ENCODE measurements at regions not wholly inside any gene's neighbourhood (a gene's known extent, or its start where the extent isn't known, plus 50 kb on each side); places are given as distances from the start of the nearest gene placed in this dataset.

DNA sequence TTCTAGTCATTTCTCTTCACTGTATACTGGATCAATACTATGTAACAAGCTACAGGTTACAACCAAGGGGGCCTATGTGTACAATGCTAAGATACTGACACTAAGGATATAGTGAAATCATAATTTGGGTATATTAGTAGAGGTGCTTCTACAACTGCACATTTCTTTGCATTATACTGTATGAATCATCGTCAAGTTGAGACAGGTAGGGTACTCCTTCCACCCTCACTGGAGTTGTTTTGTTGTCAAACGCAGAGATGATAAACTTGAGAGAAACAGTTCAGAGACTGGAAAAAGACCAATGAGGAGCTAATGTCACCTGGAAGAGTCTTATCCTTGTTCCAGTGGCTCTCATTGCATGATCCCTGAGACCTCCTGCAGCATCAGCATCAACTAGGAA lies 208.2 kb upstream of the PRPS1L1 start:
- H3K79me2 ChIP-seq (replicated peaks; ENCODE audit: insufficient read depth): no peaks in the 10 kb centered on the region
- no peaks in the 10 kb centered on the region for H3K27me3 ChIP-seq (ENCODE audit: insufficient read depth)
- no peaks in the 10 kb centered on the region for H3K27me3 Mint-ChIP-seq (ENCODE audit: insufficient read depth, low read depth, poor library complexity)
- no peak for DNase-seq (ENCODE audit: low spot score)
- H3K4me2 ChIP-seq: no peak overlapping the region
- H3K27ac ChIP-seq (ENCODE audit: low read depth): no peak overlapping the region
- peaks cover 4% of the 10 kb centered on the region; the same call in 2 of the 3 replicates for H3K4me1 Mint-ChIP-seq
- H3K9me3 Mint-ChIP-seq: no peaks in the 10 kb centered on the region; the same call in 2 of the 3 replicates
- H3K27ac Mint-ChIP-seq: no peak overlapping the region
- no peaks in the 10 kb centered on the region for H3F3A ChIP-seq (replicated peaks; ENCODE audit: low read depth)
- no peaks in the 10 kb centered on the region for H3K9me2 ChIP-seq (ENCODE audit: insufficient read depth)
- no peaks in the 10 kb centered on the region for H4K20me1 ChIP-seq (replicated peaks; ENCODE audit: insufficient read depth)
- TF ChIP-seq JUNB (IDR thresholded peaks at IDR 0.05; ENCODE audit: unreplicated experiment) (no peak), CREB1 (CRISPR knock-in tag; IDR thresholded peaks at IDR 0.05; ENCODE audit: low read depth) (no peak), NANOG (IDR thresholded peaks at IDR 0.05; ENCODE audit: borderline replicate concordance) (no peak), EZH2 (IDR thresholded peaks at IDR 0.05; ENCODE audit: low read depth, unreplicated experiment) (no peak), ZNF331 (CRISPR knock-in tag; IDR thresholded peaks at IDR 0.05; ENCODE audit: low read depth) (no peak), POLR2AphosphoS5 (IDR thresholded peaks at IDR 0.05; ENCODE audit: low read depth) (no peak), ZNF114 (CRISPR knock-in tag; IDR thresholded peaks at IDR 0.05) (no peak), EZH2phosphoT487 (IDR thresholded peaks at IDR 0.05; ENCODE audit: unreplicated experiment) (no peak), STAT1 (IDR thresholded peaks at IDR 0.05; ENCODE audit: unreplicated experiment) (no peak)
- TF ChIP-seq, protein P1, sequence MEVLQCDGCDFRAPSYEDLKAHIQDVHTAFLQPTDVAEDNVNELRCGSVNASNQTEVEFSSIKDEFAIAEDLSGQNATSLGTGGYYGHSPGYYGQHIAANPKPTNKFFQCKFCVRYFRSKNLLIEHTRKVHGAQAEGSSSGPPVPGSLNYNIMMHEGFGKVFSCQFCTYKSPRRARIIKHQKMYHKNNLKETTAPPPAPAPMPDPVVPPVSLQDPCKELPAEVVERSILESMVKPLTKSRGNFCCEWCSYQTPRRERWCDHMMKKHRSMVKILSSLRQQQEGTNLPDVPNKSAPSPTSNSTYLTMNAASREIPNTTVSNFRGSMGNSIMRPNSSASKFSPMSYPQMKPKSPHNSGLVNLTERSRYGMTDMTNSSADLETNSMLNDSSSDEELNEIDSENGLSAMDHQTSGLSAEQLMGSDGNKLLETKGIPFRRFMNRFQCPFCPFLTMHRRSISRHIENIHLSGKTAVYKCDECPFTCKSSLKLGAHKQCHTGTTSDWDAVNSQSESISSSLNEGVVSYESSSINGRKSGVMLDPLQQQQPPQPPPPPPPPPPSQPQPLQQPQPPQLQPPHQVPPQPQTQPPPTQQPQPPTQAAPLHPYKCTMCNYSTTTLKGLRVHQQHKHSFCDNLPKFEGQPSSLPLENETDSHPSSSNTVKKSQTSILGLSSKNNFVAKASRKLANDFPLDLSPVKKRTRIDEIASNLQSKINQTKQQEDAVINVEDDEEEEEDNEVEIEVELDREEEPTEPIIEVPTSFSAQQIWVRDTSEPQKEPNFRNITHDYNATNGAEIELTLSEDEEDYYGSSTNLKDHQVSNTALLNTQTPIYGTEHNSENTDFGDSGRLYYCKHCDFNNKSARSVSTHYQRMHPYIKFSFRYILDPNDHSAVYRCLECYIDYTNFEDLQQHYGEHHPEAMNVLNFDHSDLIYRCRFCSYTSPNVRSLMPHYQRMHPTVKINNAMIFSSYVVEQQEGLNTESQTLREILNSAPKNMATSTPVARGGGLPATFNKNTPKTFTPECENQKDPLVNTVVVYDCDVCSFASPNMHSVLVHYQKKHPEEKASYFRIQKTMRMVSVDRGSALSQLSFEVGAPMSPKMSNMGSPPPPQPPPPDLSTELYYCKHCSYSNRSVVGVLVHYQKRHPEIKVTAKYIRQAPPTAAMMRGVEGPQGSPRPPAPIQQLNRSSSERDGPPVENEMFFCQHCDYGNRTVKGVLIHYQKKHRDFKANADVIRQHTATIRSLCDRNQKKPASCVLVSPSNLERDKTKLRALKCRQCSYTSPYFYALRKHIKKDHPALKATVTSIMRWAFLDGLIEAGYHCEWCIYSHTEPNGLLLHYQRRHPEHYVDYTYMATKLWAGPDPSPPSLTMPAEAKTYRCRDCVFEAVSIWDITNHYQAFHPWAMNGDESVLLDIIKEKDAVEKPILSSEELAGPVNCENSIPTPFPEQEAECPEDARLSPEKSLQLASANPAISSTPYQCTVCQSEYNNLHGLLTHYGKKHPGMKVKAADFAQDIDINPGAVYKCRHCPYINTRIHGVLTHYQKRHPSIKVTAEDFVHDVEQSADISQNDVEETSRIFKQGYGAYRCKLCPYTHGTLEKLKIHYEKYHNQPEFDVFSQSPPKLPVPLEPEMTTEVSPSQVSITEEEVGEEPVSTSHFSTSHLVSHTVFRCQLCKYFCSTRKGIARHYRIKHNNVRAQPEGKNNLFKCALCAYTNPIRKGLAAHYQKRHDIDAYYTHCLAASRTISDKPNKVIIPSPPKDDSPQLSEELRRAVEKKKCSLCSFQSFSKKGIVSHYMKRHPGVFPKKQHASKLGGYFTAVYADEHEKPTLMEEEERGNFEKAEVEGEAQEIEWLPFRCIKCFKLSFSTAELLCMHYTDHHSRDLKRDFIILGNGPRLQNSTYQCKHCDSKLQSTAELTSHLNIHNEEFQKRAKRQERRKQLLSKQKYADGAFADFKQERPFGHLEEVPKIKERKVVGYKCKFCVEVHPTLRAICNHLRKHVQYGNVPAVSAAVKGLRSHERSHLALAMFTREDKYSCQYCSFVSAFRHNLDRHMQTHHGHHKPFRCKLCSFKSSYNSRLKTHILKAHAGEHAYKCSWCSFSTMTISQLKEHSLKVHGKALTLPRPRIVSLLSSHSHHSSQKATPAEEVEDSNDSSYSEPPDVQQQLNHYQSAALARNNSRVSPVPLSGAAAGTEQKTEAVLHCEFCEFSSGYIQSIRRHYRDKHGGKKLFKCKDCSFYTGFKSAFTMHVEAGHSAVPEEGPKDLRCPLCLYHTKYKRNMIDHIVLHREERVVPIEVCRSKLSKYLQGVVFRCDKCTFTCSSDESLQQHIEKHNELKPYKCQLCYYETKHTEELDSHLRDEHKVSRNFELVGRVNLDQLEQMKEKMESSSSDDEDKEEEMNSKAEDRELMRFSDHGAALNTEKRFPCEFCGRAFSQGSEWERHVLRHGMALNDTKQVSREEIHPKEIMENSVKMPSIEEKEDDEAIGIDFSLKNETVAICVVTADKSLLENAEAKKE (CRISPR knock-in tag; IDR thresholded peaks at IDR 0.05): no peak
- TF ChIP-seq, protein P2, sequence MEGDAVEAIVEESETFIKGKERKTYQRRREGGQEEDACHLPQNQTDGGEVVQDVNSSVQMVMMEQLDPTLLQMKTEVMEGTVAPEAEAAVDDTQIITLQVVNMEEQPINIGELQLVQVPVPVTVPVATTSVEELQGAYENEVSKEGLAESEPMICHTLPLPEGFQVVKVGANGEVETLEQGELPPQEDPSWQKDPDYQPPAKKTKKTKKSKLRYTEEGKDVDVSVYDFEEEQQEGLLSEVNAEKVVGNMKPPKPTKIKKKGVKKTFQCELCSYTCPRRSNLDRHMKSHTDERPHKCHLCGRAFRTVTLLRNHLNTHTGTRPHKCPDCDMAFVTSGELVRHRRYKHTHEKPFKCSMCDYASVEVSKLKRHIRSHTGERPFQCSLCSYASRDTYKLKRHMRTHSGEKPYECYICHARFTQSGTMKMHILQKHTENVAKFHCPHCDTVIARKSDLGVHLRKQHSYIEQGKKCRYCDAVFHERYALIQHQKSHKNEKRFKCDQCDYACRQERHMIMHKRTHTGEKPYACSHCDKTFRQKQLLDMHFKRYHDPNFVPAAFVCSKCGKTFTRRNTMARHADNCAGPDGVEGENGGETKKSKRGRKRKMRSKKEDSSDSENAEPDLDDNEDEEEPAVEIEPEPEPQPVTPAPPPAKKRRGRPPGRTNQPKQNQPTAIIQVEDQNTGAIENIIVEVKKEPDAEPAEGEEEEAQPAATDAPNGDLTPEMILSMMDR (conservative IDR thresholded peaks at IDR 0.05; ENCODE audit: low read depth in 2 of 2): no peak
- TF ChIP-seq, protein P3, sequence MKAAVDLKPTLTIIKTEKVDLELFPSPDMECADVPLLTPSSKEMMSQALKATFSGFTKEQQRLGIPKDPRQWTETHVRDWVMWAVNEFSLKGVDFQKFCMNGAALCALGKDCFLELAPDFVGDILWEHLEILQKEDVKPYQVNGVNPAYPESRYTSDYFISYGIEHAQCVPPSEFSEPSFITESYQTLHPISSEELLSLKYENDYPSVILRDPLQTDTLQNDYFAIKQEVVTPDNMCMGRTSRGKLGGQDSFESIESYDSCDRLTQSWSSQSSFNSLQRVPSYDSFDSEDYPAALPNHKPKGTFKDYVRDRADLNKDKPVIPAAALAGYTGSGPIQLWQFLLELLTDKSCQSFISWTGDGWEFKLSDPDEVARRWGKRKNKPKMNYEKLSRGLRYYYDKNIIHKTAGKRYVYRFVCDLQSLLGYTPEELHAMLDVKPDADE (IDR thresholded peaks at IDR 0.05): no peak
- TF ChIP-seq, protein P4, sequence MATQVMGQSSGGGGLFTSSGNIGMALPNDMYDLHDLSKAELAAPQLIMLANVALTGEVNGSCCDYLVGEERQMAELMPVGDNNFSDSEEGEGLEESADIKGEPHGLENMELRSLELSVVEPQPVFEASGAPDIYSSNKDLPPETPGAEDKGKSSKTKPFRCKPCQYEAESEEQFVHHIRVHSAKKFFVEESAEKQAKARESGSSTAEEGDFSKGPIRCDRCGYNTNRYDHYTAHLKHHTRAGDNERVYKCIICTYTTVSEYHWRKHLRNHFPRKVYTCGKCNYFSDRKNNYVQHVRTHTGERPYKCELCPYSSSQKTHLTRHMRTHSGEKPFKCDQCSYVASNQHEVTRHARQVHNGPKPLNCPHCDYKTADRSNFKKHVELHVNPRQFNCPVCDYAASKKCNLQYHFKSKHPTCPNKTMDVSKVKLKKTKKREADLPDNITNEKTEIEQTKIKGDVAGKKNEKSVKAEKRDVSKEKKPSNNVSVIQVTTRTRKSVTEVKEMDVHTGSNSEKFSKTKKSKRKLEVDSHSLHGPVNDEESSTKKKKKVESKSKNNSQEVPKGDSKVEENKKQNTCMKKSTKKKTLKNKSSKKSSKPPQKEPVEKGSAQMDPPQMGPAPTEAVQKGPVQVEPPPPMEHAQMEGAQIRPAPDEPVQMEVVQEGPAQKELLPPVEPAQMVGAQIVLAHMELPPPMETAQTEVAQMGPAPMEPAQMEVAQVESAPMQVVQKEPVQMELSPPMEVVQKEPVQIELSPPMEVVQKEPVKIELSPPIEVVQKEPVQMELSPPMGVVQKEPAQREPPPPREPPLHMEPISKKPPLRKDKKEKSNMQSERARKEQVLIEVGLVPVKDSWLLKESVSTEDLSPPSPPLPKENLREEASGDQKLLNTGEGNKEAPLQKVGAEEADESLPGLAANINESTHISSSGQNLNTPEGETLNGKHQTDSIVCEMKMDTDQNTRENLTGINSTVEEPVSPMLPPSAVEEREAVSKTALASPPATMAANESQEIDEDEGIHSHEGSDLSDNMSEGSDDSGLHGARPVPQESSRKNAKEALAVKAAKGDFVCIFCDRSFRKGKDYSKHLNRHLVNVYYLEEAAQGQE (IDR thresholded peaks at IDR 0.05; ENCODE audit: unreplicated experiment): no peak
- no peak overlapping the region for H3K4me3 Mint-ChIP-seq
- H3K4me3 ChIP-seq: no peak overlapping the region
- H2AFZ ChIP-seq: no peak overlapping the region
- H3K36me3 ChIP-seq (ENCODE audit: insufficient read depth): no peaks in the 10 kb centered on the region
- H3K4me1 ChIP-seq (ENCODE audit: insufficient read depth): no peaks in the 10 kb centered on the region
- no peaks in the 10 kb centered on the region for H3K36me3 Mint-ChIP-seq (ENCODE audit: low read depth)
- no peak for ATAC-seq

Data from GM23338 (cell line).